Aorta (tissue), 5 donors: ENCODE measurements at regions not wholly inside any gene's neighbourhood (a gene's known extent, or its start where the extent isn't known, plus 50 kb on each side); places are given as distances from the start of the nearest gene placed in this dataset.

Experiments
- ATAC-seq: fragments of 200-7000 bp; cut with Tn5 transposase; one replicate; pipeline ENCODE4 v1.9.1; 2022; ENCODE audit warnings: moderate library complexity; ENCODE audit not compliant: low FRiP score
- DNase-seq, 2 donors: peaks; one replicate each; pipeline ENCODE4 v3.0.0-alpha.2; 2020
- H3K27ac ChIP-seq, 2 donors: one replicate each; pipeline ENCODE4 v1.5.1; 2013; ENCODE audit warnings: low read length in 2 of 2, mild to moderate bottlenecking in 2 of 2, moderate library complexity in 2 of 2, control low read depth in 1 of 2, inconsistent platforms in 1 of 2, low read depth in 1 of 2
- H3K27me3 ChIP-seq, 2 donors: one replicate each; pipeline ENCODE4 v1.6.1; 2013; ENCODE audit warnings: control low read depth in 1 of 2, low read length in 1 of 2, mild to moderate bottlenecking in 1 of 2, moderate library complexity in 1 of 2; ENCODE audit not compliant: insufficient read depth in 2 of 2, control insufficient read depth in 1 of 2
- H3K36me3 ChIP-seq, 2 donors: one replicate each; pipeline ENCODE4 v1.6.1; 2013; ENCODE audit warnings: control low read depth in 1 of 2, low read length in 1 of 2, mild to moderate bottlenecking in 1 of 2; ENCODE audit not compliant: insufficient read depth in 2 of 2, control insufficient read depth in 1 of 2
- H3K4me1 ChIP-seq, 2 donors: one replicate each; pipeline ENCODE4 v1.6.1; 2013; ENCODE audit warnings: low read length in 2 of 2, control low read depth in 1 of 2, mild to moderate bottlenecking in 1 of 2, moderate library complexity in 1 of 2; ENCODE audit not compliant: insufficient read depth in 2 of 2, control insufficient read depth in 1 of 2
- H3K4me3 ChIP-seq, 2 donors: one replicate each; pipeline ENCODE4 v1.5.1; 2013; ENCODE audit warnings: low read length in 2 of 2, control low read depth in 1 of 2, mild to moderate bottlenecking in 1 of 2
- H3K9me3 ChIP-seq: one replicate; pipeline ENCODE4 v1.6.1; 2013; ENCODE audit warnings: mild to moderate bottlenecking, low read length; ENCODE audit not compliant: control insufficient read depth
- WGBS, 2 donors: extraction: QIAGEN DNeasy Blood & Tissue Kit; methylation state at CpG; one replicate each; pipeline ENCODE4 v1.1.7; 2013; 5-methylcytosine and 5-hydroxymethylcytosine counted together
- intact Hi-C, 2 donors: fragments of 100-400 bp; cut with DNase I; formaldehyde crosslinking; loops; one replicate each; pipeline versions ENCODE4 v1.14.2 to v1.15.0; 2022
- donor health status: healthy with polysubstance abuse.
- donor health status: Bipolar disorder and iron deficiency.
- donor health status: DM: no; HTN: no; CAD: no.
- donor health status: DM: no; HTN: no; CAD: no.
- donor health status: DM: yes; HTN: yes; CAD: no.

GRCh38 chr5:28780083-28780692, 1741.8 kb upstream of the CDH9 start:
- H3K4me3 ChIP-seq: no peak overlapping the region
- H3K36me3 ChIP-seq: no peaks in the 10 kb centered on the region
- DNase-seq: no peak
- no peaks in the 10 kb centered on the region for H3K4me1 ChIP-seq
- no peak overlapping the region for H3K27ac ChIP-seq
- WGBS, 2 donors: 90 to 98% methylated on average over 1 of the region's 1 CpG
- H3K27me3 ChIP-seq: no peaks in the 10 kb centered on the region
- intact Hi-C loops: no loop called here
- ATAC-seq: no peak
- no peaks in the 10 kb centered on the region for H3K9me3 ChIP-seq

- Histone ChIP-seq H3K9me3 (no peaks in the 10 kb centered on the region), H3K36me3 (no peaks in the 10 kb centered on the region), H3K4me1 (no peaks in the 10 kb centered on the region), H3K4me3 (no peak overlapping the region), H3K27ac (no peak overlapping the region), H3K27me3 (no peaks in the 10 kb centered on the region)
- DNase-seq (no peak), ATAC-seq (no peak)
- intact Hi-C loops: no loop called here
Observed at GRCh38 chr5:28779161-28779754, 1740.9 kb upstream of the CDH9 start.

DNA sequence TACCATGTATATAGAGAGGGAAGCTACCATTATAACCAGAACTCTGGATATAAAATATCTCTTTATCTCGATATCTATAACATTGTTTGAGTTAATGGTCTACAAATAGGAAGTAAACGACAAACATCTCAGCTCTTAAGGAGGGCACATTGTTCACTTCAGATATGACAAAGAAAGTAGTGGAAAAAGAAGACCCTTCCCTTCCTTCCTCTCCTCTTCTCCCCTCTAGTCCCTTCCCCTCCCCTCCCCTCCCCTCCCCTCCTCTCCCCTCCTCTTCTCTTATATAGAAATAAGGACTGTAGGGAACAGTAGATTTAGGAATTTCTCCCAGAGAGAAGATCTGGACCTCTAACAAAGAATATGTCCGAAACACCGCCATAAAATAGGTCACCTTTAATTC, 1731.9 kb upstream of the CDH9 start:
- Histone ChIP-seq H3K4me3 (no peak overlapping the region), H3K9me3 (no peaks in the 10 kb centered on the region), H3K4me1 (no peaks in the 10 kb centered on the region), H3K27ac (no peak overlapping the region), H3K36me3 (no peaks in the 10 kb centered on the region), H3K27me3 (no peaks in the 10 kb centered on the region)
- intact Hi-C loops: loop anchor here in 1 of 2 donors (5.0 kb wide), 1 partner anchor 298 kb away; no protein-coding TSS in a partner anchor
- 87 to 96% methylated on average over 4 of the region's 4 CpGs for WGBS, 2 donors
- ATAC-seq (no peak), DNase-seq (no peak)

- ATAC-seq: no peak
- WGBS, 2 donors: 9 to 16% methylated on average over 2 of the region's 2 CpGs
- Histone ChIP-seq H3K9me3 (no peaks in the 10 kb centered on the region), H3K27ac (no peak overlapping the region), H3K4me3 (no peak overlapping the region), H3K4me1 (no peaks in the 10 kb centered on the region), H3K36me3 (no peaks in the 10 kb centered on the region), H3K27me3 (no peaks in the 10 kb centered on the region)
- intact Hi-C loops: loop anchor here (5.0 to 10.0 kb wide), 3 partner anchors 294 to 424 kb away; no protein-coding TSS in a partner anchor
- no peak for DNase-seq
Observed at GRCh38 chr5:28766565-28767158, 1728.3 kb upstream of the CDH9 start.

DNA sequence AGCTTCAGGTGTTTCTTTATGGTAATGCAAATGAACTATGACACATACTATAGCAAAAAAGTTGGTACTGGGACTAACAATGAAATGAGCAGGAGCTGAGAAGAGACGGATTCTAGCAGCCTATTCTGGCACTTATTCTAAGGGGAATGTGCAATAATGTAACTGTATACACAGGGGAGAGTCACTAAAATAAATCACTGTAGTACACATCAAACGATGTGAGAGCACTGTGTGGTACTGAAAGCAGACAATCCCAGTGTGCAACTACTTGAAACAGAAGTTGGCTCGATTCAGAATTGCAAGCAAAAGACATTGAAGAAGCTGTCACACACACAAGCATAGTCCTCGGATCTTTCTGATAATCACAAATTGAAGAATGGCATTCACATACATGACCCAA, 1713.0 kb upstream of the CDH9 start:
- Histone ChIP-seq H3K27ac (no peak overlapping the region), H3K36me3 (no peaks in the 10 kb centered on the region), H3K4me1 (no peaks in the 10 kb centered on the region), H3K27me3 (no peaks in the 10 kb centered on the region), H3K4me3 (no peak overlapping the region), H3K9me3 (no peaks in the 10 kb centered on the region)
- ATAC-seq: no peak
- DNase-seq: no peak
- intact Hi-C loops: no loop called here
- 11 to 26% methylated on average over 4 of the region's 4 CpGs for whole genome bisulfite sequencing, 2 donors

GRCh38 chr5:28750251-28750650, 1711.9 kb upstream of the CDH9 start:
- intact Hi-C loops: no loop called here
- DNase-seq (no peak), ATAC-seq (no peak)
- H3K4me3 ChIP-seq: no peak overlapping the region
- no peak overlapping the region for H3K27ac ChIP-seq
- no peaks in the 10 kb centered on the region for H3K9me3 ChIP-seq
- H3K4me1 ChIP-seq: no peaks in the 10 kb centered on the region
- no peaks in the 10 kb centered on the region for H3K27me3 ChIP-seq
- H3K36me3 ChIP-seq: no peaks in the 10 kb centered on the region

DNA sequence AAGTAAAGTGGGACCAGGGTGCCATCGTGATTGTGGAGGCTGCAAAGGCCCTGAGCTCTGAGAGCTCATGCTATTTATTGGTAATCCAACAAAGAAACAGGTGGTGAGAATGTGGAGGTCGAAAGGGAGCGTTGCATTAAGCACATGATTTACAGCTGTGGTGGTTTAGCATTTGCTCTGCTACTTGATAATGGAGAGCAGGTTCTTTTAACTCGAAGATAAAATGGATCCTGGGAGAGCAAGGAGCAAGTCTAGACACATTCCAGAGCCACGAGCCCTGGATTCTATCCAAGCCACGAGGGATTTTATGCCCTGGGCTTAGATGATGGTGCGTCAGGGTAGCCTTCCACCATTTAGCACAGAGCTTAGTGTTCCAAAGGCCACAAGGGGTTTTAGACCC, 1710.1 kb upstream of the CDH9 start:
- DNase-seq (no peak), ATAC-seq (no peak)
- no peaks in the 10 kb centered on the region for H3K4me1 ChIP-seq
- no peaks in the 10 kb centered on the region for H3K36me3 ChIP-seq
- intact Hi-C loops: no loop called here
- no peaks in the 10 kb centered on the region for H3K9me3 ChIP-seq
- H3K4me3 ChIP-seq: no peak overlapping the region
- WGBS, 2 donors: 44 to 48% methylated on average over 7 of the region's 7 CpGs
- no peaks in the 10 kb centered on the region for H3K27me3 ChIP-seq
- no peak overlapping the region for H3K27ac ChIP-seq

DNA sequence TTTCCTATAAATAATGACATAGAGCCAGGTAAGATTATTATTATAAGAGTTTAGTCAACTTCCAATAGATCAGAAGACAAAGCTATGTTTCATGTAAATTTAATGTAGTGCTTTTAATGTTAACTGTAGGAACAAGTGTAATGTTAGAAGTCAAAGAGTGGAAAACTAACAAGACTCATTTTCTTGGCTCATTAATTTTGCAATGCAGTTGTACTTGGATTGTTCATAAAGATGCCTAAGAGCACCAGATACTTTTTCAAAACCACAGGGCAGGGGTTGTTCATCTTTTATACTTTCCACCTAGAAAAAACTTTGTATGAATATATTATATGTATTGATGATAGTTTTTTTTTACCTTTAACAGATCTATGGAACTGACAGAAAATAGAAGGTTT, 1705.3 kb upstream of the CDH9 start:
- DNase-seq (no peak), ATAC-seq (no peak)
- Histone ChIP-seq H3K4me3 (no peak overlapping the region), H3K27ac (no peak overlapping the region), H3K9me3 (no peaks in the 10 kb centered on the region), H3K27me3 (no peaks in the 10 kb centered on the region), H3K36me3 (no peaks in the 10 kb centered on the region), H3K4me1 (no peaks in the 10 kb centered on the region)
- intact Hi-C loops: no loop called here

DNA sequence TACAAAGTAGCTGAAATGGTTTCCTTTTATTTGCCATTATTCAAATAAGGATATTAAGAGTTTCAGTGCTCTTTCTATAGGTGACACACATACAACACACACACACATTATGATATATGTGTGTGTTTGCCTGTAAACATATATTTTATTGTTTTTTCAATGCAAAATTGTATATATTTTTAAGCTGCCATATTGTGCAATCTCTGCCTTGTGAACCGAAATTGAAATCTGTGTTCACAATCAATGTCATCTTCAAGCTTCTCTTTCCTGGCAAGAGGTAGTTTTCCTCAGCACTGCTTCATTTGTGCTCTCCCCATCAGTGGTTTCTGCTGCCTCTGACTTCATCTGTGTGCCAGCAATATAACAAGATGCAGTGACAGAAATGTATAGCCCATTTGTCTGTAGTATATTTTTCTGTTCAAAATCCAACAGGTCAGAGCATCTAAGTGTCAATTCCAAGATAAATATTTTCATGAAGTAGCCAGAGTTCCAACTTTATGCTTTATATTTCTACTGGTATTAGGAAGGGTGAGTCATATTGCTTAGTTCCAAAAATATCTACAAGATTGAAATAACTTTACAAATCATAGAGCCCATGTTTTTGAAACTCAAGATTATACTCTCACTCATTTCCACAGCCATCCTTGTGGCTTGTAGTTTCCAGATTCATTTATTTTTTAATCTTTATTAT, 1704.8 kb upstream of the CDH9 start:
- Histone ChIP-seq H3K36me3 (no peaks in the 10 kb centered on the region), H3K4me1 (no peaks in the 10 kb centered on the region), H3K27ac (no peak overlapping the region), H3K27me3 (no peaks in the 10 kb centered on the region), H3K4me3 (no peak overlapping the region), H3K9me3 (no peaks in the 10 kb centered on the region)
- intact Hi-C loops: no loop called here
- peak; percentile 29 for ATAC-seq
- 0 to 1% methylated on average over 1 of the region's 1 CpG for WGBS, 2 donors
- DNase-seq: no peak
